H1 (cell line): ENCODE measurements at regions not wholly inside any gene's neighbourhood (a gene's known extent, or its start where the extent isn't known, plus 50 kb on each side); places are given as distances from the start of the nearest gene placed in this dataset.

ENCODE experiments used
- CTCF ChIA-PET: fragments of 300-600 bp; sonication (Branson Sonifier 250); formaldehyde crosslinking; loops from one replicate; lab custom pipeline; 2021; ENCODE audit not compliant: partially characterized antibody; lab: Charles Lee
- POLR2A ChIA-PET: fragments of 300-600 bp; sonication (Branson Sonifier 250); formaldehyde crosslinking; loops from one replicate; lab custom pipeline; 2021; ENCODE audit warnings: inconsistent platforms; ENCODE audit not compliant: partially characterized antibody; lab: Charles Lee
- DNase-seq, 2 experiments: peaks; one replicate each; pipeline versions ENCODE4 v3.0.0 to v3.0.0-alpha.2; 2010 to 2022; ENCODE audit warnings: low spot score in 2 of 2, low read depth in 1 of 2, mixed read lengths in 1 of 2
- FAIRE-seq: peaks from 2 replicates; lab custom pipeline; 2011; peaks lifted over from hg19 to GRCh38; lab: Jason Lieb, UNC
- H2AFZ ChIP-seq: 2 replicates; pipeline ENCODE4 v1.8.1; 2012; ENCODE audit warnings: low read length, inconsistent platforms
- H2AK5ac ChIP-seq: 2 replicates; pipeline ENCODE4 v1.6.1; 2013; ENCODE audit warnings: low read depth, low read length
- H2BK120ac ChIP-seq: replicated peaks from 2 replicates; pipeline ENCODE3; 2013; ENCODE audit warnings: low read depth, low read length, inconsistent platforms
- H2BK12ac ChIP-seq: 2 replicates; pipeline ENCODE4 v1.6.1; 2013; ENCODE audit warnings: low read depth, low read length
- H2BK15ac ChIP-seq: 2 replicates; pipeline ENCODE4 v1.6.1; 2013; ENCODE audit warnings: low read length
- H2BK20ac ChIP-seq: 2 replicates; pipeline ENCODE4 v1.6.1; 2013; ENCODE audit warnings: low read length
- H2BK5ac ChIP-seq: 2 replicates; pipeline ENCODE4 v1.6.1; 2013; ENCODE audit warnings: low read depth, low read length
- H3K14ac ChIP-seq: 2 replicates; pipeline ENCODE4 v1.6.1; 2013; ENCODE audit warnings: inconsistent platforms; ENCODE audit not compliant: insufficient read length
- H3K18ac ChIP-seq: 2 replicates; pipeline ENCODE4 v1.6.1; 2013; ENCODE audit warnings: low read length; ENCODE audit errors: extremely low read depth
- H3K23ac ChIP-seq: 2 replicates; pipeline ENCODE4 v1.6.1; 2013; ENCODE audit warnings: inconsistent platforms; ENCODE audit not compliant: insufficient read length
- H3K23me2 ChIP-seq: 2 replicates; pipeline ENCODE4 v1.6.1; 2013; ENCODE audit warnings: low read depth, low read length
- H3K27ac ChIP-seq: 2 replicates; pipeline ENCODE4 v1.6.1; 2011; ENCODE audit warnings: low read depth, low read length, inconsistent platforms
- H3K27me3 ChIP-seq, 4 experiments: replicated peaks in 1 of 4; 1 replicate in 1 of 4; 2 replicates in 3 of 4; pipeline versions ENCODE4 v1.6.1 to v1.8.1; 2011 to 2013; ENCODE audit warnings: low read length in 3 of 4, mild to moderate bottlenecking in 3 of 4, inconsistent platforms in 2 of 4, mixed read lengths in 2 of 4, moderate library complexity in 1 of 4; ENCODE audit not compliant: control insufficient read depth in 3 of 4, insufficient read depth in 3 of 4; ENCODE audit errors: extremely low read depth in 1 of 4
- H3K36me3 ChIP-seq, 4 experiments: 2 replicates each; pipeline versions ENCODE4 v1.6.1 to v1.8.1; 2011 to 2013; ENCODE audit warnings: mild to moderate bottlenecking in 4 of 4, low read length in 3 of 4, moderate library complexity in 2 of 4, control low read depth in 1 of 4, inconsistent platforms in 1 of 4; ENCODE audit not compliant: insufficient read depth in 4 of 4, control insufficient read depth in 2 of 4
- H3K4ac ChIP-seq: replicated peaks from 2 replicates; pipeline ENCODE3; 2013; ENCODE audit warnings: low read length, low read depth, mixed read lengths, inconsistent platforms; ENCODE audit not compliant: insufficient read length
- H3K4me1 ChIP-seq, 4 experiments: replicated peaks in 1 of 4; 1 replicate in 1 of 4; 2 replicates in 3 of 4; pipeline versions ENCODE4 v1.6.1 to v1.8.1; 2011 to 2013; ENCODE audit warnings: low read length in 3 of 4, inconsistent platforms in 2 of 4, mixed read lengths in 1 of 4; ENCODE audit not compliant: insufficient read depth in 4 of 4, control insufficient read depth in 3 of 4
- H3K4me2 ChIP-seq, 2 experiments: 2 replicates each; pipeline versions ENCODE4 v1.6.1 to v1.8.1; 2011 to 2013; ENCODE audit warnings: low read depth in 2 of 2, low read length in 2 of 2, control low read depth in 1 of 2, inconsistent platforms in 1 of 2, mild to moderate bottlenecking in 1 of 2; ENCODE audit not compliant: insufficient read depth in 1 of 2
- H3K4me3 ChIP-seq, 4 experiments: fragments of 200-600, 300-600 bp in 1 of 4; sonication (generic), shearing (Covaris generic), sonication (Bioruptor Twin) in 1 of 4; 2 replicates each; pipeline versions ENCODE4 v1.5.1 to v1.8.1; 2011 to 2016; ENCODE audit warnings: low read length in 4 of 4, low read depth in 3 of 4, control low read depth in 2 of 4, inconsistent platforms in 2 of 4, mild to moderate bottlenecking in 2 of 4, mixed read lengths in 1 of 4, moderate library complexity in 1 of 4; ENCODE audit not compliant: insufficient read depth in 2 of 4; ENCODE audit errors: extremely low read depth in 1 of 4
- H3K56ac ChIP-seq: replicated peaks from 2 replicates; pipeline ENCODE3; 2013; ENCODE audit warnings: low read depth, mild to moderate bottlenecking, mixed read lengths, low read length, inconsistent platforms; ENCODE audit not compliant: insufficient read length
- H3K79me1 ChIP-seq: 2 replicates; pipeline ENCODE4 v1.6.1; 2013; ENCODE audit warnings: low read depth, low read length, control low read depth
- H3K79me2 ChIP-seq, 2 experiments: 2 replicates each; pipeline versions ENCODE4 v1.6.1 to v1.8.1; 2012 to 2013; ENCODE audit warnings: low read length in 2 of 2, mild to moderate bottlenecking in 2 of 2, inconsistent platforms in 1 of 2; ENCODE audit not compliant: insufficient read depth in 2 of 2, control insufficient read depth in 1 of 2
- H3K9ac ChIP-seq, 4 experiments: replicated peaks in 1 of 4; 1 replicate in 1 of 4; 2 replicates in 3 of 4; pipeline versions ENCODE4 v1.6.1 to v1.8.1; 2011 to 2013; ENCODE audit warnings: low read depth in 3 of 4, low read length in 3 of 4, control low read depth in 2 of 4, mild to moderate bottlenecking in 2 of 4, moderate library complexity in 2 of 4, inconsistent platforms in 1 of 4; ENCODE audit errors: extremely low read depth in 1 of 4
- H3K9me3 ChIP-seq, 2 experiments: 2 replicates each; pipeline versions ENCODE4 v1.6.1 to v1.8.1; 2012 to 2013; ENCODE audit warnings: mild to moderate bottlenecking in 2 of 2, moderate library complexity in 2 of 2, control low read depth in 1 of 2, inconsistent platforms in 1 of 2, low read depth in 1 of 2, low read length in 1 of 2, mixed read lengths in 1 of 2; ENCODE audit not compliant: insufficient read depth in 2 of 2
- H4K20me1 ChIP-seq, 2 experiments: replicated peaks in 1 of 2; 2 replicates each; pipeline versions ENCODE3 to v1.8.1; 2011 to 2013; ENCODE audit warnings: inconsistent platforms in 2 of 2, low read length in 2 of 2, mild to moderate bottlenecking in 1 of 2; ENCODE audit not compliant: insufficient read depth in 2 of 2, control insufficient read depth in 1 of 2
- H4K5ac ChIP-seq: 2 replicates; pipeline ENCODE4 v1.6.1; 2013; ENCODE audit warnings: low read length, low read depth, mixed read lengths, inconsistent platforms; ENCODE audit not compliant: insufficient read length
- H4K8ac ChIP-seq: 2 replicates; pipeline ENCODE4 v1.8.0; 2013; ENCODE audit warnings: mild to moderate bottlenecking, moderate library complexity, low read length, inconsistent platforms; ENCODE audit not compliant: insufficient read depth; ENCODE audit errors: extremely low read depth
- H4K91ac ChIP-seq: replicated peaks from 2 replicates; pipeline ENCODE3; 2013; ENCODE audit warnings: low read length, mixed read lengths, inconsistent platforms; ENCODE audit not compliant: insufficient read length
- ATF2 ChIP-seq: IDR thresholded peaks from 2 replicates; pipeline ENCODE4 v1.6.1; 2012; ENCODE audit warnings: low read length, inconsistent platforms
- MAFK ChIP-seq: IDR thresholded peaks from 2 replicates; pipeline ENCODE4 v1.6.1; 2012; ENCODE audit warnings: low read depth, mild to moderate bottlenecking, improper control_type of control experiment, low read length
- RXRA ChIP-seq: IDR thresholded peaks from 2 replicates; pipeline ENCODE4 v1.6.1; 2011; ENCODE audit warnings: low read depth, mild to moderate bottlenecking, low read length, moderate library complexity; ENCODE audit not compliant: insufficient read depth
- SIN3A ChIP-seq, 2 experiments: IDR thresholded peaks in 1 of 2; conservative IDR thresholded peaks in 1 of 2; 2 replicates each; pipeline ENCODE4 v1.6.1; 2011 to 2012; ENCODE audit warnings: low read length in 2 of 2, improper control_type of control experiment in 1 of 2, low read depth in 1 of 2, mild to moderate bottlenecking in 1 of 2
- WGBS, 2 experiments: shearing (Covaris generic) in 1 of 2; methylation state at CpG; one replicate each; pipeline versions ENCODE4 v1.1.6 to v1.1.7; 2013 to 2015; ENCODE audit warnings: low lambda C conversion rate in 2 of 2, mixed read lengths in 2 of 2, inconsistent platforms in 1 of 2, low coverage in 1 of 2, missing lambda C conversion rate in 1 of 2; ENCODE audit not compliant: insufficient replicate concordance in 2 of 2, insufficient coverage in 1 of 2, insufficient read length in 1 of 2; ENCODE audit errors: extremely low coverage in 1 of 2, missing lambda C conversion rate in 1 of 2; 5-methylcytosine and 5-hydroxymethylcytosine counted together

- no peak overlapping the region for H2BK12ac ChIP-seq
- H2BK20ac ChIP-seq: no peak overlapping the region
- H4K5ac ChIP-seq: no peak overlapping the region
- H2BK15ac ChIP-seq: no peak overlapping the region
- POLR2A ChIA-PET: no interaction called here
- H4K91ac ChIP-seq: no peak overlapping the region
- H2BK5ac ChIP-seq: no peak overlapping the region
- H3K18ac ChIP-seq: no peak overlapping the region; the same call in 1 of the 2 replicates
- no peak overlapping the region for H3K4ac ChIP-seq
- no peak overlapping the region for H3K9ac ChIP-seq
- no peak overlapping the region for H2AFZ ChIP-seq
- no peaks in the 10 kb centered on the region for H3K9me3 ChIP-seq
- H3K79me1 ChIP-seq: no peaks in the 10 kb centered on the region
- H3K4me1 ChIP-seq: no peaks in the 10 kb centered on the region; a peak in 1 of 7 replicates
- DNase-seq (no peak), FAIRE-seq (no peak)
- H3K27me3 ChIP-seq: no peaks in the 10 kb centered on the region
- WGBS, 2 experiments: 97% methylated on average over 5 of the region's 5 CpGs; no CpG with 5 or more reads in 1 of the 2 experiments
- H3K23ac ChIP-seq: no peak overlapping the region
- H3K4me3 ChIP-seq: no peak overlapping the region
- no peak overlapping the region for H4K8ac ChIP-seq
- H3K23me2 ChIP-seq: no peaks in the 10 kb centered on the region; the same call in 1 of the 2 replicates
- no peak for TF ChIP-seq SIN3A (conservative IDR thresholded peaks at IDR 0.05 in 1 of 2, IDR thresholded peaks at IDR 0.05 in 1 of 2; ENCODE audit: low read depth in 1 of 2, low read length in 2 of 2)
- no peak for TF ChIP-seq MAFK
- no peak for TF ChIP-seq RXRA
- TF ChIP-seq ATF2: no peak
- no peak overlapping the region for H3K4me2 ChIP-seq
- no peak overlapping the region for H2BK120ac ChIP-seq
- no peak overlapping the region for H2AK5ac ChIP-seq
- H3K27ac ChIP-seq: no peak overlapping the region
- no peak overlapping the region for H3K14ac ChIP-seq
- H3K36me3 ChIP-seq: no peaks in the 10 kb centered on the region
- no peak overlapping the region for H3K56ac ChIP-seq
- H3K79me2 ChIP-seq: no peaks in the 10 kb centered on the region
- CTCF ChIA-PET: interaction anchor here (0.9 to 1.4 kb wide), 3 partner anchors 10 to 120 kb away, joined by 3 to 4 read pairs (median 3); no protein-coding TSS in a partner anchor
- no peaks in the 10 kb centered on the region for H4K20me1 ChIP-seq
Measured at GRCh38 chr18:78865056-78865598, 114.5 kb upstream of the SALL3 start.
